Fibroblast of lung (primary cell): ENCODE measurements at regions not wholly inside any gene's neighbourhood (a gene's known extent, or its start where the extent isn't known, plus 50 kb on each side); places are given as distances from the start of the nearest gene placed in this dataset.

ENCODE experiments used
- DNase-seq, 2 donors: peaks; one replicate each; pipeline versions ENCODE4 v3.0.0 to v3.0.0-alpha.2; 2010; ENCODE audit warnings: low read depth in 2 of 2
- H2AFZ ChIP-seq: 2 replicates; pipeline ENCODE4 v1.5.1; 2012; ENCODE audit warnings: low read length, control low read depth, inconsistent platforms
- H3K27ac ChIP-seq: 2 replicates; pipeline ENCODE4 v1.5.1; 2011; ENCODE audit warnings: low read length, control low read depth; ENCODE audit not compliant: insufficient read depth
- H3K27me3 ChIP-seq: 2 replicates; pipeline ENCODE4 v1.5.1; 2011; ENCODE audit warnings: mild to moderate bottlenecking, low read length; ENCODE audit not compliant: control insufficient read depth, insufficient read depth
- H3K36me3 ChIP-seq: 2 replicates; pipeline ENCODE4 v1.5.1; 2011; ENCODE audit warnings: low read length; ENCODE audit not compliant: control insufficient read depth, insufficient read depth
- H3K4me1 ChIP-seq: 2 replicates; pipeline ENCODE4 v1.5.1; 2011; ENCODE audit warnings: low read length; ENCODE audit not compliant: control insufficient read depth, insufficient read depth; ENCODE audit errors: extremely low read depth
- H3K4me2 ChIP-seq: 2 replicates; pipeline ENCODE4 v1.5.1; 2011; ENCODE audit warnings: low read length, control low read depth; ENCODE audit not compliant: insufficient read depth; ENCODE audit errors: extremely low read depth
- H3K4me3 ChIP-seq, 4 experiments: fragments of 200-600 bp in 1 of 4; sonication (generic) in 1 of 4; replicated peaks in 1 of 4; 2 replicates each; pipeline ENCODE4 v1.5.1; 2011 to 2016; ENCODE audit warnings: low read length in 4 of 4, low read depth in 3 of 4, mild to moderate bottlenecking in 3 of 4, control low read depth in 2 of 4, inconsistent platforms in 1 of 4, mixed read lengths in 1 of 4; ENCODE audit not compliant: insufficient read depth in 1 of 4; ENCODE audit errors: control extremely low read depth in 1 of 4
- H3K79me2 ChIP-seq: 2 replicates; pipeline ENCODE4 v1.5.1; 2012; ENCODE audit warnings: mild to moderate bottlenecking, low read length, inconsistent platforms; ENCODE audit not compliant: control insufficient read depth, insufficient read depth
- H3K9ac ChIP-seq: 2 replicates; pipeline ENCODE4 v1.5.1; 2011; ENCODE audit warnings: mild to moderate bottlenecking, low read length, control low read depth; ENCODE audit not compliant: insufficient read depth
- H3K9me3 ChIP-seq: 2 replicates; pipeline ENCODE4 v1.5.1; 2012; ENCODE audit warnings: low read depth, low read length; ENCODE audit not compliant: control insufficient read depth, insufficient read depth
- H4K20me1 ChIP-seq: 2 replicates; pipeline ENCODE4 v1.5.1; 2011; ENCODE audit warnings: low read length; ENCODE audit not compliant: control insufficient read depth, insufficient read depth; ENCODE audit errors: extremely low read depth
- EZH2 ChIP-seq: IDR thresholded peaks from 2 replicates; pipeline ENCODE4 v1.5.1; 2012; ENCODE audit warnings: low read length, control low read depth, mild to moderate bottlenecking; ENCODE audit errors: missing control alignments
- TF ChIP-seq, protein P1 (sequence below), 2 donors: IDR thresholded peaks in 1 of 2; conservative IDR thresholded peaks in 1 of 2; 1 replicate in 1 of 2; 2 replicates in 1 of 2; pipeline ENCODE4 v1.5.1; 2011 to 2012; ENCODE audit warnings: low read length in 2 of 2, control low read depth in 1 of 2, inconsistent platforms in 1 of 2, low read depth in 1 of 2, mild to moderate bottlenecking in 1 of 2

DNA sequence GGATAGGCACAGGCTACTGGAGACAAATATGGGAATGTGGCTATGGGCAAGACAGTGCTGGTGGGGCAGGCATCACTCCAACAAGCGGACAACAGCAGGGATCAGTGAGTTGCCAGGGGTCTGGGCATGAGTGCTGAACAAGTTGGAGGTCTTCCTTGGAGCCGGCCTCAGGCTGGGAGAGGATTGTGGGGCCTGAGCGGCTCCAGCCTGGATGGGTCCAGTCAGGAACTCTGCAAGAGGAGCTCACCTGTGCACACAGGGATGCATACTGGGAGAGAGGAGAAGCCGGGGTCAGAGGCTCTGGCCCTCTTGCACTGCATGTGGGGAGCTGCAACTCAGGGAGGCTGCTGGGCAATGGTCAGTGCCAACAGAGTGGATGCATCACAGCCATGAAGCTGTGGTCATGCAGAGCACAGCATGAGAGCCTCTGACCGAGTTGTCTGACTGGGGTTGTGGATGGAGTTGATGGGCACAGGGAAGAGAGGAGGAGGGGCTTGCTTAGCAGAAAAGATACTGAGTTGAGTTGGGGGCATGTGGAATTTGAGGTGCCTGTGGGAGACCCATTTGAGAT is 204.0 kb upstream of the ZNF32 start:
- no peak overlapping the region for H3K9ac ChIP-seq
- no peaks in the 10 kb centered on the region for H3K27me3 ChIP-seq
- no peak for DNase-seq
- H3K27ac ChIP-seq: no peak overlapping the region
- no peaks in the 10 kb centered on the region for H3K36me3 ChIP-seq
- H3K4me1 ChIP-seq: peaks cover 5% of the 10 kb centered on the region
- H3K4me2 ChIP-seq: no peak overlapping the region
- no peaks in the 10 kb centered on the region for H4K20me1 ChIP-seq
- no peaks in the 10 kb centered on the region for H3K79me2 ChIP-seq
- TF ChIP-seq EZH2: no peak
- TF ChIP-seq, protein P1, sequence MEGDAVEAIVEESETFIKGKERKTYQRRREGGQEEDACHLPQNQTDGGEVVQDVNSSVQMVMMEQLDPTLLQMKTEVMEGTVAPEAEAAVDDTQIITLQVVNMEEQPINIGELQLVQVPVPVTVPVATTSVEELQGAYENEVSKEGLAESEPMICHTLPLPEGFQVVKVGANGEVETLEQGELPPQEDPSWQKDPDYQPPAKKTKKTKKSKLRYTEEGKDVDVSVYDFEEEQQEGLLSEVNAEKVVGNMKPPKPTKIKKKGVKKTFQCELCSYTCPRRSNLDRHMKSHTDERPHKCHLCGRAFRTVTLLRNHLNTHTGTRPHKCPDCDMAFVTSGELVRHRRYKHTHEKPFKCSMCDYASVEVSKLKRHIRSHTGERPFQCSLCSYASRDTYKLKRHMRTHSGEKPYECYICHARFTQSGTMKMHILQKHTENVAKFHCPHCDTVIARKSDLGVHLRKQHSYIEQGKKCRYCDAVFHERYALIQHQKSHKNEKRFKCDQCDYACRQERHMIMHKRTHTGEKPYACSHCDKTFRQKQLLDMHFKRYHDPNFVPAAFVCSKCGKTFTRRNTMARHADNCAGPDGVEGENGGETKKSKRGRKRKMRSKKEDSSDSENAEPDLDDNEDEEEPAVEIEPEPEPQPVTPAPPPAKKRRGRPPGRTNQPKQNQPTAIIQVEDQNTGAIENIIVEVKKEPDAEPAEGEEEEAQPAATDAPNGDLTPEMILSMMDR (conservative IDR thresholded peaks at IDR 0.05 in 1 of 2, IDR thresholded peaks at IDR 0.05 in 1 of 2; ENCODE audit: low read depth in 1 of 2, low read length in 2 of 2): no peak
- H2AFZ ChIP-seq: no peak overlapping the region
- H3K4me3 ChIP-seq: no peak overlapping the region
- no peaks in the 10 kb centered on the region for H3K9me3 ChIP-seq

DNA sequence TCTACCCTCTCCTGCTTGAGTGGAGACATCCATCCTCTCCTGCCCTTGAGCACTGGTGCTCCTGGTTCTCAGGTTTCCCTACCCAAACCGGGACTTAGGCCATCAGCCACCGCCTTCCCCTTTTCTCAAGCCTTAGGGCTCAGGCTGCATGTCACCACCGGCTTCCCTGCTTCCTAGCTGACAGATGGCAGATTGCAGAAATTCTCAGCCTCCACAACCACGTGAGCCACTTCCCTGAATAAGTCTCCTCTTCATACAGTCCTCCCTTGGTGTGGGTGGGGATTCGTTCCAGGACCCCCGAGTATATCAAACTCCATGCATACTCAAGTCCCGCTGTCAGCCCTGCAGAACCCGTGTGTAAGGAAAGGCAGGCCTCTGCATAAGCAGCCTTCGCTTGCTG is 203.5 kb upstream of the ZNF32 start:
- H3K79me2 ChIP-seq: no peaks in the 10 kb centered on the region
- H3K4me3 ChIP-seq: no peak overlapping the region
- no peak for TF ChIP-seq EZH2
- TF ChIP-seq, protein P1 (conservative IDR thresholded peaks at IDR 0.05 in 1 of 2, IDR thresholded peaks at IDR 0.05 in 1 of 2; ENCODE audit: low read depth in 1 of 2, low read length in 2 of 2): no peak
- H3K4me1 ChIP-seq: peaks cover 2% of the 10 kb centered on the region
- H4K20me1 ChIP-seq: no peaks in the 10 kb centered on the region
- no peaks in the 10 kb centered on the region for H3K27me3 ChIP-seq
- no peak overlapping the region for H2AFZ ChIP-seq
- no peak overlapping the region for H3K27ac ChIP-seq
- no peak for DNase-seq
- no peak overlapping the region for H3K4me2 ChIP-seq
- H3K36me3 ChIP-seq: no peaks in the 10 kb centered on the region
- H3K9ac ChIP-seq: no peak overlapping the region
- no peaks in the 10 kb centered on the region for H3K9me3 ChIP-seq

DNA sequence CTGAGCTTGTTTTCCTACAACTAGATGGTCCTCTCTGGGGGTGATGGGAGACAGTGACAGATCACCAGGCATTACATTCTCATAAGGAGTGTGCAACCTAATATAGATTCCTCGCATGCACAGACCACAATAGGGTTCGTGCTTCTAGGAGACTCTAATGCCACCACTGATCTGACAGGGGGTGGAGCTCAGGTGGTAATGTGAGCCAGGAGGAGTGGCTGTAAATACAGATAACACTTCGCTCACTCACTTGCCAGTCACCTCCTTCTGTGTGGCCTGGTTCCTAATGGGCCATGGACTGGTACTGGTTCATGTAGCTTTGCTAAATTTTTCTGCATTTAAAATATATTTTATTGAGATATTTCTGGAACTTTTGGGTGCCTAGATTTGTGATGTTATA is 202.3 kb upstream of the ZNF32 start:
- TF ChIP-seq, protein P1 (conservative IDR thresholded peaks at IDR 0.05 in 1 of 2, IDR thresholded peaks at IDR 0.05 in 1 of 2; ENCODE audit: low read depth in 1 of 2, low read length in 2 of 2): no peak
- TF ChIP-seq EZH2: no peak

More for the DNA sequence above, 202.3 kb upstream of the ZNF32 start:
- H4K20me1 ChIP-seq: no peaks in the 10 kb centered on the region
- H3K36me3 ChIP-seq: no peaks in the 10 kb centered on the region
- H2AFZ ChIP-seq: no peak overlapping the region
- H3K4me3 ChIP-seq: no peak overlapping the region
- no peak overlapping the region for H3K4me2 ChIP-seq
- no peak overlapping the region for H3K27ac ChIP-seq
- H3K9ac ChIP-seq: no peak overlapping the region
- no peaks in the 10 kb centered on the region for H3K27me3 ChIP-seq
- no peaks in the 10 kb centered on the region for H3K79me2 ChIP-seq
- no peak for DNase-seq
- peaks cover 4% of the 10 kb centered on the region for H3K4me1 ChIP-seq
- no peaks in the 10 kb centered on the region for H3K9me3 ChIP-seq
